ENCODE measurements at regions not wholly inside any gene's neighbourhood (a gene's known extent, or its start where the extent isn't known, plus 50 kb on each side); places are given as distances from the start of the nearest gene placed in this dataset.
"Not testable (repeated sequence)": the region's sequence is repeated elsewhere in the genome, so short reads cannot be mapped to it uniquely, and the experiment has no call there.

DNA sequence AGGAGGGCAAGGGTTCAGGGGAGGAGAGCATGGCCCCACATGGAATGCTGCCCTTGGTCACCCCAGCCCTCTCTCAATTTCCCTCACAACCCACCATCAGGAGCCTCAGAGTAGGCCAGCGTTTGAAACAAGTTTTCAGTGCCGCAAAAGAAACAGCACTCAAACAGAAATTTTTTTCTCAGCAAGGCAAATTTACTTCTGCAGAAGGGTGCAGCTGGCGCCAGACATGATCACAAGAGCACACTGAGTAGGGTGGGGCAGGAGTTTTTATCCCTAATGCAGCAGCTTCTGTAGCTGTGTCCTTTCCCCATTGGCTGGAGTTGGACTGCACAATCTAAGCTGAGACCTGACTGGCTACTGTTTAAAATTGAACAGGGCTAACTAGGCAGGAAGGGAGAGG lies 287.8 kb upstream of the CDYL start:
- no peak for DNase-seq

DNA sequence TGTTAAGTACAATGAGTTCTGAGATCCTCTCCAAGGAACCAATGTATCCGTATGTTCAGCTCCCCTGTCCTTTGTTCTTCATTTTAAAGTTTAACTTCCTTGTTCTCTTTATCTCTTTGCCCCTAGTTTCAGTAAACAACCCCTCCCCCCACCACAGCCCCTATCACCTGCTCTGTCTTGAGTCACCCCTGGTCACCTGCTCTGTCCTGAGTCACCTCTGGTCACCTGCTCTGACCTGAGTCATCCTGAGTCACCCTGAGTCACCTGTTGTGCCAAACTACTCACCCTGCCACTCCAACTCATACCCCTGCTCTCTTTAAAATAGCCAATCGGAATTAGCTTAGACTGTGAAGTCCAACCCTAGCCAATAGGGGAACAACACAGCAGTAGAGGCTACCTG lies 288.7 kb upstream of the CDYL start:
- DNase-seq: no peak

DNA sequence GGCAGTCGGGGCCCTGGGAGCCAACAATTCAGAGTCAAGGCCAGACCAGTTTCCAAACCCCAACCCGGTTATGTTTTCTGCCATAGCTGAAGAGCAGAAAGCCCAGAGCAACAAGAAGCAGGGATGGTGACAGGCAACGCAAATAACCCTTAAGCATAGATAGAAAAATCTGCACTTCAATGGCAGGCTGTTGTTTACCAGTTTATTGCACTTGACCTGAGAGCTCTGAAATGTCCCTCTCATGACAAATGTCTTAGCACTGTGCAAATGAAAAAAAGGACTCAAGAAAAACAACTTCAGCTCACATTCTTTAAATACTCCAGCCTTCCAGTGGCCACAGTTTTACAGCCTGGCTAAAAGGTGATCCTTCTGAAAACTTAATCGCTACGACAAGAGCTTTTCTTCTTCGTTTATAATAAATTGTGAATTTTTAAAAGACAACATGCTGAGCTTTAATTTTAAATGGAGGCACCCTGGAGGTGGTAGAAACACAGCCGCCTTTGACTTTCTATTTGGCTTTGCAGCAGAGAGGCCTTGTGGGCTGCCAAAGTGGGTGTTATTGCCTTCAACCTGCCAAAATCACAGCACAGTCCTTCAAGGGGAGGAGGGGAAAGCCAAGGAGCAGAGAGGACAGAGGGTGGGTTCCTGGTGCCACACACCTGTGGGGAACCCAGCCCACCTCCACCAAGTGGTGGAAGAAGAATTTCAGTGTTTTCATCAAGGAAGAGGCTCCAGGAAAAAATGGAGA lies 289.5 kb upstream of the CDYL start:
- no peak for DNase-seq

DNA sequence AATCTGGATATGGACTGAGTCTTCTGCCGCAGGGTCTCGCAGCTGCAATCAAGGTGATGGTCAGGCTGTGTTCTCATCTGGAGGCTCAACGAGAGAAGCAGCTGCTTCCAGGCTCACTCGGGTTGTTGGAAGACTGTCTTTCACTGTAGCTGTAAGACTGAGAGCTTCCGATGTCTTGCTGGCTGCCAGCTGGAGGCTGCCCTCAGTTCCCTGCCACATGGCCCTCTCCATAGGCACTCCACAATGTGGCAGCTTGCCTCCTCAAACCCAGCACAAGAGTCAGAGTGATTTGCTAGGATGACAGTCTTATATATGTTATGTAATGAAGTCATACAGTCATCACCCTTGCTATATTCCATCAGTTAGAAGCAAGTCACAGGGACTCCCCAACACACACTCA lies 290.5 kb upstream of the CDYL start:
- DNase-seq: no peak

DNA sequence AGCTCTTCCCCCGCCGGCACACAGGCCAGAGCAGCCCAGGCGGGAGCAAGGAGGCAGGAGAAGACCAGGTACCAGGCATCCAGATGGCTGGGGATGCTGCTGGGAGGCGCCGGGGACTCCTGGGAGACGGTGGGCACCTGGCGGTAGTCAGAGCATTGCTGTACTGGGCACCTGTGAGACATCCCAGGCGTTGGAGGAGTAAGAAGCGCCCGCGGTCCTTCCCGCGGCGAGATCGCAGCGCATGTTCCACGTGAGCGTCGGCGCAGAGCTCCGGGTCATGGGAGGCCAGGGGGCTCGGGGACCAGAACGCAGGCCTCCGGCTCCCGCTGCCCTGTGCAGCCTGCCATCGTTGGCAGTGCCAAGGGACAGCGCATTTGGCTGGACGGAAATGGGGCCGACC lies 293.7 kb upstream of the CDYL start:
- no peak for DNase-seq

DNA sequence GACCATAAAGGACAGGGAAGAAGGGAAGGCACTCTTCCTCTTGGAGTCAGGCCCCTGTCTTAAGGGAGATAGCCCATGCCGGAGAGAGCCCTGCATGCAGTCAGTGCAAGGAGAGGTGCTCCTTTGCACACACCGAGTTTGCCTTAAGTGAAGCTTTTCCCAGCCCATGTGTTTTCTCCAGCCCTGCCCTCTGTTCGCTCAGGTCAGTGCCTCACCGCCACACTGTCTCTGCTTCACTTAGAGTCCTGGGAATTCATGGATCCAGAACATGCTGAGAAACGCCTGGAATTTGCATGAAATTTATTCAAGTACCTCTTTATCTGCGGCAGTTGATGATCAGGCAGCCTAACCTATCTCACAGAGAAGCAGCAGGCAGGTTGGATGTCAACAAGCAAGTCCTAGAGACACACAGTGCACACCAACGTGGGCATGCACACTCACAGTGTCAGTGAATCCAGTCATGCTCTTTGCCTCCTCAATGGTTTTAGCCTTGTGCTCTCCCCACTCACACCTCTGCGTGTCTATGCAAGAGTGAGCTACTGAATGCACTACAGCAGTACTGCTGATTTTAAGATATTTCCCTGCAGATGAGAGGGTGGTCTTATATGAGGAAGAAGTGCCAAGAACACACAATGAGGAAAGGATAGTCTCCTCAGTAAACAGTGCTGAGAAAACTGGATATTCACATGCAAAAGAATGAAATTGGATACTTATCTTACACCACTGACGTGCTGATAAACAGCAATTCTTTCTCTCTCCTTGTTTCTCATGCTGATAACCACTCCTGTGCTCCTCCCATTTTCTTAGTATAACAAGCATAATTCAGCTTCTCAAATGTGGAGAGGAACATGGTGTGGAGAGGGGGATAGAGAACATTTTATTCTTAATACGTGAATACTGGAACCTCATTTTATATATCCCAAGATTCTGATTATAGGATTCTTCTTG lies 295.1 kb upstream of the CDYL start:
- no peak for DNase-seq

DNA sequence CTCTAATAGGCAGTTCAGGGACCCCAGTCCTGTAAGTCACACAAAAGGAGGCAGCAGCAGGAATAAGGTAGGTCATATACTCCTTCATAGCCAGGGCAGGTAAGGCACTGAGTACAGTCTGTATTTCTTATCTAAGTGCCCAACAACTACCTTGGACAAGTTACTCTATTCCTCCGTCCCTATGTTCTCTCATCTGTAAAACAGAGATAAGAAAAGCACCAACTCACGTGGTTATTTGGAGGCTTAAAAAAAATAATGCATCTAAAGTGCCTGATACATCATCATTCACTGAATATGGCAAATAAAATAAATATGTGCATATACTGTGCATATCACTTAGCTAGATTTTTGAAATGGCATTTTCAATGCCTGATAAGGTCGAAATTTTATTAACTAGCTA lies 298.1 kb upstream of the CDYL start:
- DNase-seq: no peak

DNA sequence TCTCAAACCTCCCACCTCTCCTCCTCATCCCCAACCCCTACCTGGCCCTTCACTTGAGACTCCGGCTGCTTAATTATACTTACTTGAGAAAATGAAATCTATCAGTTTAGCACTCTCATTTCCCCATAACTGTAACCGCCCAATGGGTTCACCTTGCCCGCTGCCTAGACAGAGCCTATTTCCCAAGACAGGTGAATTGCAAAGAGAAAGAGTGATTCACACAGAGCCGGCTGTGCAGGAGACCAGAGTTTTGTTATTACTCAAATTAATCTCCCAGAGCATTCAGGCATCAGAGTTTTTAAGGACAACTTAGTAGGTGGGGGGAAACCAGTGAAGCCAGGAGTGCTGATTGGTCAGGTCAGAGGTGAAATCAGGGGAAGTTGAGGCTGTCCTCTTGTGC lies 301.4 kb upstream of the CDYL start:
- no peak for DNase-seq

DNA sequence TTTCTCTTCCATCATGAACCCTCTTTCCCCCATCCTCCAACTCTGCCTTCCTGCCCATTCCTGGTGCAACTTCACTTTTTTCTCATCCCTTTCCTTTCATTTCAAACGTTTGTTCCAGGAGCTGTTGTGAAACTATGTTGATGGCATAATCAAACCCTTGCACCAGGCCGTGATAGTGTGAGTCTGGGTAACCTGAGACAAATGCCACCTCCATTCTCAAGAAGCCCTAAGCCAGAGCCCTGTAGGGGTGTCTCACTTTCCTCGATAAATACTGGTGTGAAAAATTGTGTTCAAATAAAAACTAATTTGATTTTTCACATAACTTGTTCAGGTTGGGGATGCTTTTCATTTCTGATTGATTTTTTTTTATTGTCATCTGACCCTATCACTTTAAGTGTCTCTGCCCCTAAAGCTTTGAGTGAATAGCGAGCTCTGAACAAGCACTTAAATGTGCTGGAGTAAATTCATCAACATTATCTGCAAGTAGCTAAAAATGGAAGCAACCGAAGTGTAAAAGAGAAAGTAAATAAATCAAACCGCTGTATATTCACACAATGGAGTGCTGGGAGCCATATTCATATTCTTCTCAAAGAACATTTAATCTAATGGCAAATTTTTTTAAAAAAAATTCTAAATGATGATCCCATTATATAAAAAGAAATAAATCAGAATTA lies 303.1 kb upstream of the CDYL start:
- DNase-seq: no peak

DNA sequence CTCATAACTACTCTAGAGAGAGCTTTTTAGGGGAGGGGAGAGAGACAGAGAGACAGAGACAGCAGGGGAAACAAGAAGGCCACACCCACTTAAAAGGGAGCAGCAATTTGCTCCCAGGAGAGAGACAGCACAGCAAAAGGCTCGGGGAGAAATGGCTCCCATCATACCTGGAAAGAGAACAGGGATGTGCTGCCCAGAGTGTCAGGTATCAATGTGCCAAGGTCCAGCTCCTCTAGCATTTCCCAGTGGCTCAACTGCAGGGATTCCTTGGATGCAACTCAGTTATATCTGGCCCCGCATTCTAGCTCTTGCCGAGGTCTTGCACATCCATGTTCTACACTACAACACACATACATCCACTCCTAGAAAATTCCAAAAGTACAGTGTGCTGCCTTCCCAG lies 304.0 kb upstream of the CDYL start:
- no peak for DNase-seq

DNA sequence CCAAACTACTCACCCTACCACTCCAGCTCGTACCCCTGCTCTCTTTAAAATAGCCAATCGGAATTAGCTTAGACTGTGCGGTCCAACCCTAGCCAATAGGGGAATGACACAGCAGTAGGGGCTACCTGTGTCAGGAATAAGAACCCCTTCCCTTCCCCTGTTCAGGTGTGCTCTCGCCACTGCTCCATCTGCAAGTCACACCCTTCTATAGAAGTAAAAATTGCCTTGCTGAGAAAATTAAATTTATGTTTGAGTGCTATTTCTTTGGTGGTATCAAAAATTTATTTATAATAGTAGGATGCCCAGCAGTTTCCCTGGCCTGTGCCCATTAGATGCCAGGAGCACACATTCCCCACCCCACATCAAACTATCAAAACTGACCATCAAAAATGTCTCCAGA lies 304.7 kb upstream of the CDYL start:
- not testable (repeated sequence) for DNase-seq

DNA sequence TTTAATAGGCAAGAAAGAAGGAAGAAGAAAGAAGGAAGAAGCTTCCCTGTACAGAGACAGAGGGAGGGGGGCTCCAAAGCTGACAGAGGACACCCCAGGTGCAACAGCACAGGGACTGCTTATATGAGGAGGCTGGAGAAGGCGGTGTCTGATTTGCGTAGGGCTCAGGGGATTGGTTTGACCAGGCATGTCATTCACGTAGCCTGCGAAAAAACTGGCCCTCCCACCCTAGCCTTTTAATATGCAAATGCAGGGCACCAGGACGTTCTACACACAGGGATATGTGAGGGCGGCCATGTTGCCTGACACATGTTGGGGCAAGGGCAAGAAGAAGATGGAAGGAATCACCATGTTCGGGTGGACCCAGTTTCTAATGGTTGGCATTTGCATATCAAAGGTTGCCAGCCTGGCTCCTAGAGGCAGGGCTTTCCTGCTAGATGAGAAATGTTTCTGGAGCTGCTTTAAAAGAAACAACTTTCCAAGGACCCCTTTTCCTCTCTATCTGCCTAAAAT lies 305.4 kb upstream of the CDYL start:
- DNase-seq: no peak

DNA sequence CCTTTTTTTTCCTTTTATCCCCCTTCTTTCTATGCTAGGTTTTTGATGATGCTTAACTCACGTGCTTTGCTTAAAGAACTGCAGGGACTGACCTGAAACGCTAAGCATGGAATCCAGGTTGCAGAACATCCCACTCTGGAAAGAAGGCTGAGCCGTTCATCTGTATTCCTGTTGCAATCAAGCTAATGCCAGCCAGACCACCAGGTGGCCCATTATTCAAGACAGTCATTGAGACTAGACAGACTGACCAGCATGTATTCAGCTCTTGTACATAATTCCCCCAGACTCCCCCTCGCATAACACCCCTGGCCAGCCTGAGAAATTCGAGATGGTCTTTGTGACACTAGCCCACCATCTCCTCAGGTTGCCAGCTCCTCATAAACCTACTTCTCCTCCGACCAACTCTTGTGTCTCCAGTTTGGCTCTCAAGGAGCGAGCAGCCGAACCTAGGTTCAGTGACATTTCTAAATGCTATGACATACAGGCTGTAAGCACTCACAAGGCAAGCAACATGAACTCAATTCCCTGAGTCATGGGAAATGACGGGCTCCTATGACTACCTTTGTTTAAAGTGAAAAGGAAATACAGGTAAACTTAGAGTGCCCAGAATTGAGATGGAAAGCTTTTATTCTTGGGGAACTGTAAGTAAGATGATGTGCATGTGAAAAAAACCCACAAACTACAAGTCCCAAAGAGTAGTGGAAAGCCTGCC lies 309.3 kb upstream of the CDYL start:
- no peak for DNase-seq

DNA sequence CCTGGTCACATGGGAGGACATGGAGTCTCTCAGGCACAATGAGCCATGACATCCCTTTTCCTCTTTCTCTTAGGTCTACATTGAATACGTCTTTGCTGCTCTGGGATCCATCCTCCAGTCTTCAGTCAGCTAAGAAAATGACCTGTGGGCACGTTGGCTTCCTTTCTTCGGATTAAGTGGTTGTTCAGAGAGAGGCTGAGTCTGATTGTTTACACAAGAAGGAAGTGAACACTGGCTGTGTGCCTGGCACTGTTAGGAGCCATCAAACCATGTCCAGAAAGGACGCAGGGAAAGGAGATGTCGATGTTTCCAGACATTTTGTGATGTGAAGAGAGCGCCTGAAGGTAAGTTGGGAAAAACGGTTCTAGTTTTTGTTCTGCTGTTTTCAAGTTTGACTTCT lies 309.9 kb upstream of the CDYL start:
- no peak for DNase-seq

DNA sequence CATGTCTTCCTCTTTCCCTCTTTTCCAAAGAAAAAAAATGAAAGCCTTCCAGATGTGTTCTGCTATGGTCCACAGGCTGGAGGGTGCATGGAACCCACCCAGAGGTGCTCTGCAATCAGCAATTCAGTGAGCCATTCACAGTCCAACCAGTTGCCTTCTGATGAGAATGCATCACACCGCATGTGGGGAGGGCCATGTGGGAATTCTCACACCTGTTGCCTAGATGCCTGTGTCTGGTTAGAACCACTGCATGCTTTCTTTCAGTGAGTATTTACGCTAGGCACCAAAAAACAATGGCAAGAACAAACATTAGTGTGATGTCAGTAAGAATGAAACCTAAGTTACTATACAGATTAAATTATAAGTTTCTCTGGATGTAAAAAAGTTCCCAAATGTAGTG lies 311.6 kb upstream of the CDYL start:
- DNase-seq: no peak

DNA sequence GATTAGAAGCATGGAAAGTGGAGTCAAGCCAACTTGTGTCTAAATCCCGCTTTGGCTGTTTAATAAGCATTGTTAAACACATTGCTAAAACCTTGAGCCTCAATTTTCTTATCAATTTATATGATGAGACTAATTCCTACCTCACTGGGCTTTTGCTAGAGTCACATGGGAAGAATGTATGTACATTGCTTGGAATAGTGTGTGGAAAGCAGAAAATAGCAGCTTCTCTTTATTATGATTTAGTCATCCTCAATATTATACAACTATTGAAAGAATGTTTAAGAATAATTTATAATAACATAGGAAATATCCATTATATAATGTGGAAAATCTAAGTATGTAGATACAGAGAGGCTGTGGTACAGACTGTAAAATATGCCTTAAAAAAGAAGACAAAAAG lies 313.0 kb upstream of the CDYL start:
- no peak for DNase-seq

DNA sequence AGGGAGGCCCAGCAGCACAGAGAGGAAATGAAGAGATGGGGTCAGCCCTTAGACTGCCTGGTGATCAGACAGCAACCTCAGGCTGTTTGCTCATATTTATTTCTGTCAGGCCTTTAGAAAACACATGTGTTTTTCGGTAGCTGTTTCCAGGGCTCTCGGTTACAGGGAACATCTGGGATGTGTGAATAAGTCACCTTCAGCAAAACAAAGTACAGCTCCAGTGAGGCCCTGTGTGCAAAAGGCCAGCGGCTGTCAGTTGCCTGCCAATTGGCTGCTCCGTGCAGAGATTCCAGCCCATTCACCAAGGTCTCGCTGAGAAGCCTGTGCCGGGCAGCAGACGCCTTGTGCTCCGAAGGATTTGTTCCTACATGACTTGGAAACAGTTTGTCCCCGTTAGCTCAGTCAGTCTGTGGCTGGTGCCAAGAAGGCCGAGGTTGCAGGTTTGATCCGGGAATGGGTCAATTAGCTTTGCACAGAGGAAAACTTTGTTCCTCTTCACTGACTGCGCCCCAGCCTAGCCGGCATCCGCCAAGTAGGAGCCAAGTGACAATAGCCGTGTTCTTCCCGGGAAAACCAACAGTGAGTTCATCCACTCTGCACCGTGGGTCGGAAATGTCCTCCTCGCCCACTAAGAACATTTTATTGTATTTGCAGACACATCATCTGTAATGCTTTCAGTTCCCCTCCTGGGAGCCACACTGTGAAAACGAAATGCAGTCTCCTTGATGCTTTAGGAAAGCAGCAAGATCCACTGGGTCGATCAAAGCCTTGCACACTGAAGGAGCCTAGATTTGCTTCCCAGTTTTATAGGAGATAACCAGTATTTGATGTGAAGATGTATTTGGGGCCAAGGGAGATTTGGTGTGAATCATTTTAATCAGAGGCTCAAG lies 315.4 kb upstream of the CDYL start:
- no peak for DNase-seq

DNA sequence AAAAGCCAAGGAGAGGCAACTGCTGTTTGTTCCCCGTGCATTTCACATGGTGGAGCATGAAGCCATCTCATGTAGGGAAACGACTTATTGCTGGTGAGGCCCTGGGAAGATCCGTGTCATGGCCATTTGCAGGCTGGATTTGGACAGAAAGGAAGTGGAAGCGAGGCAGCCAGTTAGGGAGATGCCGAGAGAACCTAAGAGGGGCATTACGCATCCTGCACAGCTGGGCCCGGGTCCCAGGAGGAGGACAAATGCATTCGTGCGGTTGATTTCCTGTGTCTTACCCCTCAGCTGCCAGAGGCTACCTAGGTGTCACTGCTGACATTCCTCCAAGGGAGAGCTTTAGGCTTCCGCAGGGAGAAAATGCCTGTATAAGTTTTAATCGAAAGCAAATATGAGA lies 316.2 kb upstream of the CDYL start:
- no peak for DNase-seq

DNA sequence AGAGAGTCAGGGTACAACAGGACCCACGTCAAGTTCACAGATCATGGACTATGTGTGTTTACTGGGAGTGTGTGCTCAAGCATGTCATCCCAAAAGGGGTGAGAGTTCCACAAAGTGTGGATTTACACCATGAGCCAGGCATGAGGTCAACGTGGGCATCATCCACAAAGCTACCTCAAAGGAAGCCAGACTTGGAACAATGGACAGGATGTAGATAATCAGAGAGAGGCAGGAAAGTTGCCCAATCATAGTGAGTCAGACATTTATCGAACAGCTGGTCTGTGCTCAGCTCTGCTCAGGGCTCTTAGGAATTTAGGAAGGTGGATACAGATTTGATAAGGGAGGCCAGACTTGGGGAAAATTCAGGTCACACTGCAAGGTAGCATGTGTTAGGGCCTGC lies 317.2 kb upstream of the CDYL start:
- no peak for DNase-seq

DNA sequence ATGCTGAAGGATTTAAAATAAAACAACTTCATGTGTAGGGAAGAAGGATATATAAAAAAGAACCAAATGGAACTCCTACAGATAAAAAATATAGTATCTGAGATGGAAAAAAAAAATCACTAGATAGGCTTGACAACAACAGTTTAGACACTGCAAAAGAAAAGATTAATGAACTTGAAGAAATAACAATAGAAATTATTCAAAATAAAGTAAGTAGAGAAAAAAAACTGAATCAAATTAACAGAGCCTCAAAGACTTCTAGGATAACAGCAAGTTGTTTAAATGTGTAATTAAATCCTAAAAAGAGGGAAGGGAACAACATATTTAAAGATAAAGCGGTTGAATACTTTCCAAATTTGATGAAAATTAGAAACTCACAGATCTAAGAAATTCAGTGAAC lies 316.3 kb upstream of the ECI2 start:
- DNase-seq: no peak

DNA sequence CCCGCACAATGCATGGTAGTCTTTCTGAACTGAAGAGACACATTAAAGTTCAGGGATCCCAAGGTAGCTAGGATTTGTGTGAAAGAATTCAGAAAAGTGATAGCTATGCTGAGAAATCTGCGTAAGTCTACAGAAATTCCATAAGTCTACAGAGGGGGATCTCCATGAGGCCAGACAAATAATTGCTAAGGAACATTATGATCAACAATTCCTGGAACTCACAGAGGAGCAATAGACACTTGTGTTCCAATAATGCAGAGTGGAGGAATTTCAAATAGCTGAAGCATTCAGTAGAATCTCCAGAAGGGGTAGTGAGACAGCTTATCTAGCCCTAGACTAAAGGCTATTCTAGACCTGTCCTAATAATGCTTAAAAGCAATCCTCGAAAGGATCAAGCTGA lies 315.7 kb upstream of the ECI2 start:
- no peak for DNase-seq

DNA sequence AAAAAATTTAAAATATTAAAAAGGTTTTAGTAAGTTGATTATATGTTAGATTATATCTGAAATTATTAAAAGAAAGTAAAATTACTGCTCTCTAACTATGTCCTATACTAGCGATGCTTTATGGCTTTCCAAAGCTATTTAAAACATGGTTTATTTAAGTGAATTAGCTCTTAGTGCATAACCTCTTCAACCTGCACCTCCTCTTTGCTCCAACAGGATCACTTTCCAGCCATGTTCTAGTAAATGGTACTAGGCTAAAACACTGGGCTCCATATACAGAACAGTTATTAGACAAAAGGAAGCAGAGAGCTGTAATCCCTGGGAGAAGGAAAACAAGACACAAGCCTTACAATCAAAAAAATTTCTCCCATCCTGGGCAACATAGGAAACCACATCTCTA lies 314.9 kb upstream of the ECI2 start:
- no peak for DNase-seq

Measured in T-helper 1 cell (primary cell).